ENCODE measurements at regions not wholly inside any gene's neighbourhood (a gene's known extent, or its start where the extent isn't known, plus 50 kb on each side); places are given as distances from the start of the nearest gene placed in this dataset.

- Histone ChIP-seq H4K20me1 (ENCODE audit: insufficient read depth, low read length) (no peaks in the 10 kb centered on the region), H3K4me2 (ENCODE audit: low read length) (no peak overlapping the region), H3K4me1 (ENCODE audit: insufficient read depth, low read length) (no peaks in the 10 kb centered on the region), H2AFZ (ENCODE audit: low read depth, low read length) (no peak overlapping the region), H3K79me2 (ENCODE audit: insufficient read depth, low read length) (no peaks in the 10 kb centered on the region), H3K9ac (ENCODE audit: low read length) (no peak overlapping the region), H3K27ac (ENCODE audit: low read depth, low read length) (no peak overlapping the region), H3K4me3 (ENCODE audit: insufficient read depth, low read depth, low read length) (no peak overlapping the region), H3K9me3 (ENCODE audit: insufficient read depth, low read depth, low read length) (no peaks in the 10 kb centered on the region), H3K36me3 (ENCODE audit: insufficient read depth, low read length) (no peaks in the 10 kb centered on the region), H3K27me3 (ENCODE audit: insufficient read depth, low read length) (peaks cover 2% of the 10 kb centered on the region)
- H3K4me3 Mint-ChIP-seq (ENCODE audit: unreplicated experiment) = no peak overlapping the region
- H3K9me3 Mint-ChIP-seq (ENCODE audit: unreplicated experiment) = peaks cover 2% of the 10 kb centered on the region
- no peaks in the 10 kb centered on the region for H3K36me3 Mint-ChIP-seq (ENCODE audit: low read depth, unreplicated experiment)
- H3K27me3 Mint-ChIP-seq (ENCODE audit: low read depth, unreplicated experiment) = peaks cover 10% of the 10 kb centered on the region
- TF ChIP-seq EZH2 (IDR thresholded peaks at IDR 0.05; ENCODE audit: insufficient read depth, low read length) = no peak
- no peak for TF ChIP-seq CTCF (IDR thresholded peaks at IDR 0.05; ENCODE audit: insufficient read depth, low read depth, low read length)
- no peak for DNase-seq (ENCODE audit: low read depth)
- no peak for FAIRE-seq
- no peak overlapping the region for H3K27ac Mint-ChIP-seq (ENCODE audit: unreplicated experiment)
- H3K4me1 Mint-ChIP-seq (ENCODE audit: low read depth, unreplicated experiment) = no peaks in the 10 kb centered on the region
Measured at GRCh38 chr2:121960251-121960650, 204.8 kb downstream of the TSN start.

GRCh38 chr2:121961761-121962160 lies 206.3 kb downstream of the TSN start:
- Histone ChIP-seq H3K9ac (ENCODE audit: low read length) (no peak overlapping the region), H3K9me3 (ENCODE audit: insufficient read depth, low read depth, low read length) (no peaks in the 10 kb centered on the region), H3K4me1 (ENCODE audit: insufficient read depth, low read length) (no peaks in the 10 kb centered on the region), H2AFZ (ENCODE audit: low read depth, low read length) (no peak overlapping the region), H3K27ac (ENCODE audit: low read depth, low read length) (no peak overlapping the region), H3K36me3 (ENCODE audit: insufficient read depth, low read length) (no peaks in the 10 kb centered on the region), H3K4me2 (ENCODE audit: low read length) (no peak overlapping the region), H3K27me3 (ENCODE audit: insufficient read depth, low read length) (peaks cover 2% of the 10 kb centered on the region), H3K79me2 (ENCODE audit: insufficient read depth, low read length) (no peaks in the 10 kb centered on the region), H3K4me3 (ENCODE audit: insufficient read depth, low read depth, low read length) (no peak overlapping the region), H4K20me1 (ENCODE audit: insufficient read depth, low read length) (no peaks in the 10 kb centered on the region)
- no peak for FAIRE-seq
- H3K27me3 Mint-ChIP-seq (ENCODE audit: low read depth, unreplicated experiment) = peaks cover 9% of the 10 kb centered on the region
- H3K9me3 Mint-ChIP-seq (ENCODE audit: unreplicated experiment) = peaks cover 2% of the 10 kb centered on the region
- H3K36me3 Mint-ChIP-seq (ENCODE audit: low read depth, unreplicated experiment) = peaks cover 1% of the 10 kb centered on the region
- no peak for TF ChIP-seq CTCF (IDR thresholded peaks at IDR 0.05; ENCODE audit: insufficient read depth, low read depth, low read length)
- TF ChIP-seq EZH2 (IDR thresholded peaks at IDR 0.05; ENCODE audit: insufficient read depth, low read length) = no peak
- H3K27ac Mint-ChIP-seq (ENCODE audit: unreplicated experiment) = no peak overlapping the region
- H3K4me1 Mint-ChIP-seq (ENCODE audit: low read depth, unreplicated experiment) = no peaks in the 10 kb centered on the region
- DNase-seq (ENCODE audit: low read depth) = no peak
- no peak overlapping the region for H3K4me3 Mint-ChIP-seq (ENCODE audit: unreplicated experiment)

- Mint-ChIP-seq H3K36me3 (ENCODE audit: low read depth, unreplicated experiment) (peaks cover 3% of the 10 kb centered on the region), H3K4me1 (ENCODE audit: low read depth, unreplicated experiment) (no peaks in the 10 kb centered on the region), H3K27me3 (ENCODE audit: low read depth, unreplicated experiment) (peaks cover 19% of the 10 kb centered on the region), H3K27ac (ENCODE audit: unreplicated experiment) (no peak overlapping the region), H3K4me3 (ENCODE audit: unreplicated experiment) (no peak overlapping the region), H3K9me3 (ENCODE audit: unreplicated experiment) (peaks cover 6% of the 10 kb centered on the region)
- no peaks in the 10 kb centered on the region for H3K79me2 ChIP-seq (ENCODE audit: insufficient read depth, low read length)
- no peaks in the 10 kb centered on the region for H3K4me1 ChIP-seq (ENCODE audit: insufficient read depth, low read length)
- no peaks in the 10 kb centered on the region for H4K20me1 ChIP-seq (ENCODE audit: insufficient read depth, low read length)
- TF ChIP-seq EZH2 (IDR thresholded peaks at IDR 0.05; ENCODE audit: insufficient read depth, low read length) = no peak
- DNase-seq (ENCODE audit: low read depth) (no peak), FAIRE-seq (no peak)
- H3K27me3 ChIP-seq (ENCODE audit: insufficient read depth, low read length) = peaks cover 8% of the 10 kb centered on the region
- H3K36me3 ChIP-seq (ENCODE audit: insufficient read depth, low read length) = no peaks in the 10 kb centered on the region
- no peak overlapping the region for H3K9ac ChIP-seq (ENCODE audit: low read length)
- no peak overlapping the region for H2AFZ ChIP-seq (ENCODE audit: low read depth, low read length)
- no peak overlapping the region for H3K4me3 ChIP-seq (ENCODE audit: insufficient read depth, low read depth, low read length)
- H3K4me2 ChIP-seq (ENCODE audit: low read length) = no peak overlapping the region
- H3K9me3 ChIP-seq (ENCODE audit: insufficient read depth, low read depth, low read length) = no peaks in the 10 kb centered on the region
- no peak overlapping the region for H3K27ac ChIP-seq (ENCODE audit: low read depth, low read length)
Measured at GRCh38 chr2:121965661-121966060, 210.2 kb downstream of the TSN start.
